ENCODE measurements at regions not wholly inside any gene's neighbourhood (a gene's known extent, or its start where the extent isn't known, plus 50 kb on each side); places are given as distances from the start of the nearest gene placed in this dataset.

DNA sequence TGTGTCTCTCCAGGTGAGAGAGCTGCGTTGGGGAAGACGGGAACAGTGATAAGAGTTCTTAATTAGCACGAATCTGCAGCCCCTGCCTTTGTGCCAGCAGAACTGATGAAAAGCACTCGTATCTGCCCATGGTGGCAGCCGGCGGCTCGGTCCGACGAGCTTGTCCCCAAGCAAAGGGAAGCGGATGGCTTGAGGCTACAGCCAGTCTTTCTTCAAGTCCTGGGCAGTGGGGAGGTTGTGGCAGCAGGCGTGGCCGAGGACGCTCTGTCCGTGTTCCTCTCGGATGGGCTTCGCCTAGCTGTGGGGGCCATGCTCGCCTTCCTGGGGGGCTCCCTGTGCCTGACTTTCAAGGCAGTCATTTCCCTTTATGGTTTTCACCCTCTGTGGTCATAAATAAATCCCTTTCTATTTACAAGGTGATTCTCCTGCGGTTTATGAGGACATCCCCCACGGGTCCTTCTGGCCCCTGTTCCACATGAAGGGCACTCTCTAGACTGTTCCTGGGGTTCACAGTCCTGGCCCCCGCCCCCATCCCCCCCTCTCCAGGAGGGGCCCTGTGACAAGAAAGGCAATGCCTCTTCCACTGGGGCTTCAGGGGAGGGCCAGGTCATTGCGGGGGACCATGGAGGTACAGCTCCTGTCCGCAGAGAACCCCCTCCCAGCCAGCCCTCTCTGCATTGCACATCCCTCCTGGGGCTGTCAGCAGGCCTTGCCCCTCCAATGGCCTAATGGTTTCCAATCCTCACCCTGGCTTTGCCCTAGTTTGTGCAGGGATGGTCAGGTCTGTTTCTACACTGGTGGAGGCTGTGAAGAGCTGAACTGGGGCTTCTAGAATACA lies 1212.3 kb downstream of the BRD1 start:
- TF ChIP-seq POLR2A (IDR thresholded peaks at IDR 0.05) = no peak
- TF ChIP-seq, protein P1, sequence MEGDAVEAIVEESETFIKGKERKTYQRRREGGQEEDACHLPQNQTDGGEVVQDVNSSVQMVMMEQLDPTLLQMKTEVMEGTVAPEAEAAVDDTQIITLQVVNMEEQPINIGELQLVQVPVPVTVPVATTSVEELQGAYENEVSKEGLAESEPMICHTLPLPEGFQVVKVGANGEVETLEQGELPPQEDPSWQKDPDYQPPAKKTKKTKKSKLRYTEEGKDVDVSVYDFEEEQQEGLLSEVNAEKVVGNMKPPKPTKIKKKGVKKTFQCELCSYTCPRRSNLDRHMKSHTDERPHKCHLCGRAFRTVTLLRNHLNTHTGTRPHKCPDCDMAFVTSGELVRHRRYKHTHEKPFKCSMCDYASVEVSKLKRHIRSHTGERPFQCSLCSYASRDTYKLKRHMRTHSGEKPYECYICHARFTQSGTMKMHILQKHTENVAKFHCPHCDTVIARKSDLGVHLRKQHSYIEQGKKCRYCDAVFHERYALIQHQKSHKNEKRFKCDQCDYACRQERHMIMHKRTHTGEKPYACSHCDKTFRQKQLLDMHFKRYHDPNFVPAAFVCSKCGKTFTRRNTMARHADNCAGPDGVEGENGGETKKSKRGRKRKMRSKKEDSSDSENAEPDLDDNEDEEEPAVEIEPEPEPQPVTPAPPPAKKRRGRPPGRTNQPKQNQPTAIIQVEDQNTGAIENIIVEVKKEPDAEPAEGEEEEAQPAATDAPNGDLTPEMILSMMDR (IDR thresholded peaks at IDR 0.05 in 8 of 11, conservative IDR thresholded peaks at IDR 0.05 in 3 of 11) = no peak

All from spleen (tissue), 7 donors.